Gastroesophageal sphincter (tissue), 3 donors: ENCODE measurements at regions not wholly inside any gene's neighbourhood (a gene's known extent, or its start where the extent isn't known, plus 50 kb on each side); places are given as distances from the start of the nearest gene placed in this dataset.

Experiments used
- POLR2A ChIP-seq, 2 donors: fragments of 450-650 bp; IDR thresholded peaks; one replicate each; pipeline ENCODE4 v1.6.1; 2017; ENCODE audit warnings: antibody characterized with exemption in 2 of 2, mild to moderate bottlenecking in 2 of 2, moderate library complexity in 1 of 2
- POLR2AphosphoS5 ChIP-seq: sonication (generic); formaldehyde crosslinking; IDR thresholded peaks from one replicate; pipeline ENCODE4 v1.6.1; 2017; ENCODE audit warnings: antibody characterized with exemption
- TF ChIP-seq, protein P1 (sequence below), 4 experiments: fragments of 200-600 bp in 2 of 4; fragments of 450-650 bp in 2 of 4; sonication (generic) in 1 of 4; IDR thresholded peaks; one replicate each; pipeline ENCODE4 v1.5.1; 2017 to 2019; ENCODE audit warnings: antibody characterized with exemption in 4 of 4, mild to moderate bottlenecking in 2 of 4, moderate library complexity in 2 of 4

DNA sequence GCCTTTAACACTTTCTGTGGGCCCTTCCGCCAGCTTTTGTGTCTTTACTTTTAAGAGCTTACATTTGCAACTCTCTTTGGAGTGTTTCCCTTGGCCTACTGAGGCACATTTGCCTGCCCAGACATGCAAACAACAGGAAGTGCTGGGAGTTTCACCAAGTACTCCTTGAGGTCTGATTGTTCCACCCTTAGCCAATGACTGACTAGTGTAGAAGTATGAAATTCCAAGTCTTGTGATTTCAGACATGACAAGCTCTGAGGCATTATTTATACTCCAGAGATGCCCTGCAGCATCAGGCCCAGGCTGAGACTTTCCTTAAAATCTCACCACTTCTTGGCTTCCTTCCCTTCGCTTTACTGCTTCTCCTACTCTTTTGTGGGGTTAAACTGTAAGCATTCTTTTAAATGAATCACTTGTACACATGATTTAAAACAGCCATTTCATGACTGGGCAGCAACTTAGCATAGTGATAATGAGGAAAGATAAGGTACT, 174.1 kb downstream of the SLC6A15 start:
- TF ChIP-seq, protein P1, sequence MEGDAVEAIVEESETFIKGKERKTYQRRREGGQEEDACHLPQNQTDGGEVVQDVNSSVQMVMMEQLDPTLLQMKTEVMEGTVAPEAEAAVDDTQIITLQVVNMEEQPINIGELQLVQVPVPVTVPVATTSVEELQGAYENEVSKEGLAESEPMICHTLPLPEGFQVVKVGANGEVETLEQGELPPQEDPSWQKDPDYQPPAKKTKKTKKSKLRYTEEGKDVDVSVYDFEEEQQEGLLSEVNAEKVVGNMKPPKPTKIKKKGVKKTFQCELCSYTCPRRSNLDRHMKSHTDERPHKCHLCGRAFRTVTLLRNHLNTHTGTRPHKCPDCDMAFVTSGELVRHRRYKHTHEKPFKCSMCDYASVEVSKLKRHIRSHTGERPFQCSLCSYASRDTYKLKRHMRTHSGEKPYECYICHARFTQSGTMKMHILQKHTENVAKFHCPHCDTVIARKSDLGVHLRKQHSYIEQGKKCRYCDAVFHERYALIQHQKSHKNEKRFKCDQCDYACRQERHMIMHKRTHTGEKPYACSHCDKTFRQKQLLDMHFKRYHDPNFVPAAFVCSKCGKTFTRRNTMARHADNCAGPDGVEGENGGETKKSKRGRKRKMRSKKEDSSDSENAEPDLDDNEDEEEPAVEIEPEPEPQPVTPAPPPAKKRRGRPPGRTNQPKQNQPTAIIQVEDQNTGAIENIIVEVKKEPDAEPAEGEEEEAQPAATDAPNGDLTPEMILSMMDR (IDR thresholded peaks at IDR 0.05): no peak
- TF ChIP-seq POLR2A (IDR thresholded peaks at IDR 0.05) (no peak), POLR2AphosphoS5 (no peak)
